Memory B cell (primary cell): ENCODE measurements at regions not wholly inside any gene's neighbourhood (a gene's known extent, or its start where the extent isn't known, plus 50 kb on each side); places are given as distances from the start of the nearest gene placed in this dataset.

Source experiments
- ATAC-seq: fragments of 150-1000 bp; cut with Tn5 transposase; 2 replicates; pipeline ENCODE4 v1.10.0; 2021; ENCODE audit warnings: low read depth, mild to moderate bottlenecking, moderate library complexity
- DNase-seq, 2 donors: peaks; one replicate each; pipeline ENCODE4 v3.0.0; 2022; ENCODE audit warnings: low spot score in 2 of 2
- H3K27ac Mint-ChIP-seq: one replicate; pipeline ENCODE4 v1.8.0; 2022; ENCODE audit warnings: mild to moderate bottlenecking, moderate library complexity, mixed read lengths
- H3K27me3 Mint-ChIP-seq: one replicate; pipeline ENCODE4 v1.8.0; 2022; ENCODE audit warnings: mixed read lengths
- H3K36me3 Mint-ChIP-seq: one replicate; pipeline ENCODE4 v1.8.0; 2022; ENCODE audit warnings: mild to moderate bottlenecking, mixed read lengths
- H3K4me1 Mint-ChIP-seq: one replicate; pipeline ENCODE4 v1.8.0; 2022; ENCODE audit warnings: mixed read lengths
- H3K4me3 Mint-ChIP-seq: one replicate; pipeline ENCODE4 v1.8.0; 2022; ENCODE audit warnings: mild to moderate bottlenecking, moderate library complexity, mixed read lengths
- H3K9me3 Mint-ChIP-seq: one replicate; pipeline ENCODE4 v1.8.0; 2022; ENCODE audit warnings: mixed read lengths

GRCh38 chr6:54595844-54596243 lies 250.7 kb upstream of the FAM83B start:
- ATAC-seq (no peak), DNase-seq (no peak)
- H3K9me3 Mint-ChIP-seq: peaks cover 2% of the 10 kb centered on the region
- no peaks in the 10 kb centered on the region for H3K27me3 Mint-ChIP-seq
- no peaks in the 10 kb centered on the region for H3K36me3 Mint-ChIP-seq
- no peaks in the 10 kb centered on the region for H3K4me1 Mint-ChIP-seq
- H3K27ac Mint-ChIP-seq: no peak overlapping the region
- no peak overlapping the region for H3K4me3 Mint-ChIP-seq

- Mint-ChIP-seq H3K36me3 (no peaks in the 10 kb centered on the region), H3K27me3 (no peaks in the 10 kb centered on the region), H3K27ac (no peak overlapping the region), H3K4me3 (no peak overlapping the region), H3K4me1 (no peaks in the 10 kb centered on the region), H3K9me3 (peaks cover 2% of the 10 kb centered on the region)
- ATAC-seq (no peak), DNase-seq (no peak)
Observed at GRCh38 chr6:54598787-54599313, 247.7 kb upstream of the FAM83B start.

- no peak for ATAC-seq
- Mint-ChIP-seq H3K27ac (no peak overlapping the region), H3K4me1 (no peaks in the 10 kb centered on the region), H3K9me3 (peaks cover 6% of the 10 kb centered on the region), H3K36me3 (no peaks in the 10 kb centered on the region), H3K4me3 (no peak overlapping the region), H3K27me3 (no peaks in the 10 kb centered on the region)
- no peak for DNase-seq
Observed at GRCh38 chr6:54601600-54602300, 244.8 kb upstream of the FAM83B start.

GRCh38 chr6:54602591-54602990 lies 244.0 kb upstream of the FAM83B start:
- ATAC-seq (no peak), DNase-seq (no peak)
- no peaks in the 10 kb centered on the region for H3K4me1 Mint-ChIP-seq
- H3K27me3 Mint-ChIP-seq: no peaks in the 10 kb centered on the region
- no peaks in the 10 kb centered on the region for H3K36me3 Mint-ChIP-seq
- no peak overlapping the region for H3K27ac Mint-ChIP-seq
- H3K9me3 Mint-ChIP-seq: peaks cover 6% of the 10 kb centered on the region
- H3K4me3 Mint-ChIP-seq: no peak overlapping the region

- DNase-seq (no peak), ATAC-seq (no peak)
- Mint-ChIP-seq H3K4me3 (no peak overlapping the region), H3K36me3 (no peaks in the 10 kb centered on the region), H3K27ac (no peak overlapping the region), H3K4me1 (no peaks in the 10 kb centered on the region), H3K9me3 (peaks cover 7% of the 10 kb centered on the region), H3K27me3 (no peaks in the 10 kb centered on the region)
Observed at GRCh38 chr6:54609981-54610380, 236.6 kb upstream of the FAM83B start.

GRCh38 chr6:54613596-54613995 lies 233.0 kb upstream of the FAM83B start:
- no peaks in the 10 kb centered on the region for H3K27me3 Mint-ChIP-seq
- no peak overlapping the region for H3K27ac Mint-ChIP-seq

GRCh38 chr6:54614499-54615195 lies 231.9 kb upstream of the FAM83B start:
- Mint-ChIP-seq H3K27ac (no peak overlapping the region), H3K4me1 (no peaks in the 10 kb centered on the region), H3K4me3 (no peak overlapping the region), H3K9me3 (peaks cover 5% of the 10 kb centered on the region), H3K36me3 (no peaks in the 10 kb centered on the region), H3K27me3 (no peaks in the 10 kb centered on the region)
- ATAC-seq: no peak
- DNase-seq: no peak

More at GRCh38 chr6:54613596-54613995, 233.0 kb upstream of the FAM83B start:
- H3K36me3 Mint-ChIP-seq: no peaks in the 10 kb centered on the region
- DNase-seq: no peak
- H3K4me1 Mint-ChIP-seq: no peaks in the 10 kb centered on the region
- no peak for ATAC-seq
- no peak overlapping the region for H3K4me3 Mint-ChIP-seq
- H3K9me3 Mint-ChIP-seq: peaks cover 5% of the 10 kb centered on the region

- Mint-ChIP-seq H3K27ac (no peak overlapping the region), H3K9me3 (peaks cover 5% of the 10 kb centered on the region), H3K4me1 (no peaks in the 10 kb centered on the region), H3K4me3 (no peak overlapping the region), H3K27me3 (no peaks in the 10 kb centered on the region), H3K36me3 (no peaks in the 10 kb centered on the region)
- no peak for ATAC-seq
- no peak for DNase-seq
Observed at GRCh38 chr6:54617730-54618129, 228.8 kb upstream of the FAM83B start.

- Mint-ChIP-seq H3K27me3 (no peaks in the 10 kb centered on the region), H3K9me3 (peaks cover 4% of the 10 kb centered on the region), H3K4me3 (no peak overlapping the region), H3K27ac (no peak overlapping the region), H3K36me3 (no peaks in the 10 kb centered on the region), H3K4me1 (no peaks in the 10 kb centered on the region)
- ATAC-seq (no peak), DNase-seq (no peak)
Observed at GRCh38 chr6:54618572-54618971, 228.0 kb upstream of the FAM83B start.

GRCh38 chr6:54619102-54619501 lies 227.5 kb upstream of the FAM83B start:
- no peak overlapping the region for H3K4me3 Mint-ChIP-seq
- no peak overlapping the region for H3K27ac Mint-ChIP-seq
- H3K36me3 Mint-ChIP-seq: no peaks in the 10 kb centered on the region
- no peak for ATAC-seq
- DNase-seq: no peak
- H3K9me3 Mint-ChIP-seq: peaks cover 4% of the 10 kb centered on the region
- H3K4me1 Mint-ChIP-seq: no peaks in the 10 kb centered on the region
- no peaks in the 10 kb centered on the region for H3K27me3 Mint-ChIP-seq

- peaks cover 4% of the 10 kb centered on the region for H3K9me3 Mint-ChIP-seq
- no peaks in the 10 kb centered on the region for H3K27me3 Mint-ChIP-seq
- H3K4me1 Mint-ChIP-seq: no peaks in the 10 kb centered on the region
- H3K27ac Mint-ChIP-seq: no peak overlapping the region
- no peak overlapping the region for H3K4me3 Mint-ChIP-seq
- no peaks in the 10 kb centered on the region for H3K36me3 Mint-ChIP-seq
- DNase-seq: no peak
- no peak for ATAC-seq
Observed at GRCh38 chr6:54621285-54621684, 225.3 kb upstream of the FAM83B start.

- Mint-ChIP-seq H3K9me3 (no peaks in the 10 kb centered on the region), H3K4me3 (no peak overlapping the region), H3K27me3 (no peaks in the 10 kb centered on the region), H3K27ac (no peak overlapping the region), H3K4me1 (no peaks in the 10 kb centered on the region), H3K36me3 (no peaks in the 10 kb centered on the region)
- DNase-seq (no peak), ATAC-seq (no peak)
Observed at GRCh38 chr6:54624216-54624615, 222.4 kb upstream of the FAM83B start.

- ATAC-seq (no peak), DNase-seq (no peak)
- Mint-ChIP-seq H3K4me1 (no peaks in the 10 kb centered on the region), H3K9me3 (no peaks in the 10 kb centered on the region), H3K36me3 (no peaks in the 10 kb centered on the region), H3K27me3 (no peaks in the 10 kb centered on the region), H3K4me3 (no peak overlapping the region), H3K27ac (no peak overlapping the region)
Observed at GRCh38 chr6:54624779-54625178, 221.8 kb upstream of the FAM83B start.

- Mint-ChIP-seq H3K36me3 (no peaks in the 10 kb centered on the region), H3K9me3 (no peaks in the 10 kb centered on the region)
Observed at GRCh38 chr6:54629131-54629530, 217.4 kb upstream of the FAM83B start.

More at GRCh38 chr6:54629131-54629530, 217.4 kb upstream of the FAM83B start:
- H3K4me3 Mint-ChIP-seq: no peak overlapping the region
- no peak overlapping the region for H3K27ac Mint-ChIP-seq
- H3K27me3 Mint-ChIP-seq: no peaks in the 10 kb centered on the region
- ATAC-seq: no peak
- DNase-seq: no peak
- no peaks in the 10 kb centered on the region for H3K4me1 Mint-ChIP-seq
